ENCODE measurements at regions not wholly inside any gene's neighbourhood (a gene's known extent, or its start where the extent isn't known, plus 50 kb on each side); places are given as distances from the start of the nearest gene placed in this dataset.
A peak's percentile ranks its signal among the peaks of the same experiment; 100 is the strongest.

DNA sequence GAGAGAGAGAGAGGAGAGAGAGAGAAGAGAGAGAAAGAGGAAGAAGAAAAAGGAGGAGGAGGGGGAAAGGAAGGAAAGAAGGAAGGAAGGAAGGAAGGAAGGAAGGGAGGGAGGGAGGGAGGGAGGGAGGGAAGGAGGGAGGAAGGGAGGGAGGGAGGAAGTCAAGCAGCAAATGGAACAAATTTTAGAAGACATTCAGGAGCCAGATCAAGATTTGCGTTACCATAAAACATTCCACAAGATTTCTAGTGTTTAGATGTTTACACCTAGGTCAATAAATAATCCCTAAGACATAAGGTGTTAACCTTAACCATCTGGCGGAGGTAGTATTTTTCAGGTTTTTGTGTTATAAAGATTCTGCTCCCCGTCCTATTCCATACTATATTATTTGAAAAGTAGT is 1320.1 kb upstream of the PRMT6 start:
- intact Hi-C loops (cut with micrococcal nuclease): no loop called here
- TF ChIP-seq, protein P1, sequence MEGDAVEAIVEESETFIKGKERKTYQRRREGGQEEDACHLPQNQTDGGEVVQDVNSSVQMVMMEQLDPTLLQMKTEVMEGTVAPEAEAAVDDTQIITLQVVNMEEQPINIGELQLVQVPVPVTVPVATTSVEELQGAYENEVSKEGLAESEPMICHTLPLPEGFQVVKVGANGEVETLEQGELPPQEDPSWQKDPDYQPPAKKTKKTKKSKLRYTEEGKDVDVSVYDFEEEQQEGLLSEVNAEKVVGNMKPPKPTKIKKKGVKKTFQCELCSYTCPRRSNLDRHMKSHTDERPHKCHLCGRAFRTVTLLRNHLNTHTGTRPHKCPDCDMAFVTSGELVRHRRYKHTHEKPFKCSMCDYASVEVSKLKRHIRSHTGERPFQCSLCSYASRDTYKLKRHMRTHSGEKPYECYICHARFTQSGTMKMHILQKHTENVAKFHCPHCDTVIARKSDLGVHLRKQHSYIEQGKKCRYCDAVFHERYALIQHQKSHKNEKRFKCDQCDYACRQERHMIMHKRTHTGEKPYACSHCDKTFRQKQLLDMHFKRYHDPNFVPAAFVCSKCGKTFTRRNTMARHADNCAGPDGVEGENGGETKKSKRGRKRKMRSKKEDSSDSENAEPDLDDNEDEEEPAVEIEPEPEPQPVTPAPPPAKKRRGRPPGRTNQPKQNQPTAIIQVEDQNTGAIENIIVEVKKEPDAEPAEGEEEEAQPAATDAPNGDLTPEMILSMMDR (IDR thresholded peaks at IDR 0.05; ENCODE audit: borderline replicate concordance): no peak
- DNase-seq: no peak
- no peaks in the 10 kb centered on the region for H3K36me3 ChIP-seq
- H3K4me3 ChIP-seq: no peak overlapping the region
- no peaks in the 10 kb centered on the region for H3K4me1 ChIP-seq
- H3K27me3 ChIP-seq (ENCODE audit: low read depth): no peaks in the 10 kb centered on the region
- peaks cover 4% of the 10 kb centered on the region for H3K9me3 ChIP-seq (replicated peaks)
- no peak overlapping the region for H3K27ac ChIP-seq (replicated peaks)

DNA sequence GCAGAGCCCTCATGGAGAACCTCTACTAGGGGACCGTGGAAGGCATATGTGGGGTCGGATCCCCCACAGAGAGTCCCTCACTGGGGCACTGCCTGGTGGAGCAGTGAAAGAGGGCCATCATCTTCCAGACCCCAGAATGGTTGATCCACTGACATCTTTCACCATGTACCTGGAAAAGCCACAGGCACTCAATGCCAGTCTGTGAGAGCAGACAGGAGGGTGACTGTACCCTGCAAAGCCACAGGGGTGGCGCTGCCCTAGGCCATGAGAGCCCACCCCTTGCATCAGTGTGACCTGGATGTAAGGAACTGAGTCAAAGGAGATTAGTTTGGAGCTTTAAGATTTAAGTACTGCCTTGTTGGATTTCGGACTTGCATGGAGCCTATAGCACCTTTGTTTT is 1276.7 kb upstream of the PRMT6 start:
- TF ChIP-seq, protein P1 (IDR thresholded peaks at IDR 0.05; ENCODE audit: borderline replicate concordance): no peak
- peaks cover 29% of the 10 kb centered on the region for H3K9me3 ChIP-seq (replicated peaks)
- no peak overlapping the region for H3K4me3 ChIP-seq
- H3K4me1 ChIP-seq: no peaks in the 10 kb centered on the region
- no peak for DNase-seq
- H3K36me3 ChIP-seq: no peaks in the 10 kb centered on the region
- no peak overlapping the region for H3K27ac ChIP-seq (replicated peaks)
- H3K27me3 ChIP-seq (ENCODE audit: low read depth): no peaks in the 10 kb centered on the region
- intact Hi-C loops (cut with micrococcal nuclease): no loop called here

DNA sequence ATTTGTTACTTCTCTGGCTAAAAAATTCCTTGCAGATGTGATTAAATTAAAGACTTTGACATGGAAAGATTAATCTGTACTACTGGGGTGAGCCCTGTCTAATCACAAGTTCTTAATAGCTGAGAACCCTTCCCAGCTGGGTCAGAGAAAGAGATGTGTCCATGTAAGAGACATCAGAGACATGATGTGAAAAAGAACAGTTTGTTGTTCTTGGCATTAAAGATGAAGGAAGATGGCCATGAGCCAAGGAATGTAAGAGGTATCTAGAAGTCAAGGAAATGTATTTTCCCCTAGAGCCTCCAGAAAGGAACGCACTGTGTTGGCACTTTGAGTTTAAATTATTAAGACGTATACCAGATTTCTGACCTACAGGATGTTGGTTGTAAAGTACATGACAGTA is 1271.5 kb upstream of the PRMT6 start:
- no peaks in the 10 kb centered on the region for H3K9me3 ChIP-seq (replicated peaks)
- no peaks in the 10 kb centered on the region for H3K36me3 ChIP-seq
- no peaks in the 10 kb centered on the region for H3K4me1 ChIP-seq
- H3K27ac ChIP-seq (replicated peaks): no peak overlapping the region
- H3K27me3 ChIP-seq (ENCODE audit: low read depth): no peaks in the 10 kb centered on the region
- TF ChIP-seq, protein P1 (IDR thresholded peaks at IDR 0.05; ENCODE audit: borderline replicate concordance): no peak
- intact Hi-C loops (cut with micrococcal nuclease): no loop called here
- no peak for DNase-seq
- H3K4me3 ChIP-seq: no peak overlapping the region

DNA sequence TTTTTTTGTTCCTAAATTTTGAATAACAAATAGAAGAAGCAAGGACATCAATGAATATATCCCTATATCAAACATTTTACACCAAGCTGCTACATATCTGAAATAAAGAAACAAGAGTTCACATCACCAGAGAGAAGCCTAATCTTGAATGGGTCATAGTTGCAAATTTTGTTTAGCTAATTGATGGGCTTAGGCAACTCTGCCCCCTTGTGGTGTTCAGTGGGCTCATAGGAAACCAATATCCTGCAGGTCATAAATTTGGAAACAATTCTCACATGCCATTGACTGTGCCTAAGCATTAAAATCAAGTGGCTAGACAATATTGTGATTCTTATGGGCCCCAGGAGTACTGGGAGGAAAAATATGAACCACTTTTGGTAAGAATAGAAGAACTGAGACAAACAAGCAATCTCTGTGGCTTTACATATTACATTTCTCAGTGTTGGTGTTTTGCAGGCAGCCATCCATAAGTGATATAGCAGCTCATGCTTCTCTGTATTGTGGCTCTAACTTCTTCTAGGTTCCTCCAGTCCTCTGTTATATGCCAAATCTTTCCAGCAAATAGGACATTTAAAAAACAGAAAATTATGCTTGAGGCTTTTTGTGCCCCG is 1262.8 kb upstream of the PRMT6 start:
- Histone ChIP-seq H3K36me3 (no peaks in the 10 kb centered on the region), H3K27ac (replicated peaks) (no peak overlapping the region), H3K4me3 (no peak overlapping the region), H3K27me3 (ENCODE audit: low read depth) (no peaks in the 10 kb centered on the region), H3K4me1 (no peaks in the 10 kb centered on the region), H3K9me3 (replicated peaks) (no peaks in the 10 kb centered on the region)
- no peak for DNase-seq
- TF ChIP-seq, protein P1 (IDR thresholded peaks at IDR 0.05; ENCODE audit: borderline replicate concordance): peak; percentile 46
- intact Hi-C loops (cut with micrococcal nuclease): no loop called here

DNA sequence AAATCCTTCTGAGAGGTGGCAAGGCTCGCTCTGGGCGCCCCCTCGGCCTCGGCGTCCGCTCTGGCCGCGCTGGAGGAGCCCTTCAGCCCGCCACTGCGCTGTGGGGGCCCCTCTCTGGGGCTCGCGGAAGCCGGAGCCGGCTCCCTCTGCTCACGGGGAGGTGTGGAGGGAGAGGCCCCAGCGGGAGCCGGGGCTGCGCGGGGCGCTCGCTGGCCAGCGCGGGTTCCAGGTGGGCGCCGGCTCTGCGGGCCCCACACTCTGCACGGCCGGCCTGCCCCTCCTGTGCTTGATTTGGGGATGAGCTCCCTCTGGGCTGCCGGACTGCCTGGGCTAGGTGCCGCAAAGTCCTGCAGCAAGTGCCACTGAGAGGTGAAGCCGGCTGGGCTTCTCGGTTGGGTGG is 1260.7 kb upstream of the PRMT6 start:
- intact Hi-C loops (cut with micrococcal nuclease): no loop called here
- H3K36me3 ChIP-seq: no peaks in the 10 kb centered on the region
- no peak overlapping the region for H3K4me3 ChIP-seq
- no peaks in the 10 kb centered on the region for H3K27me3 ChIP-seq (ENCODE audit: low read depth)
- H3K27ac ChIP-seq (replicated peaks): no peak overlapping the region
- H3K4me1 ChIP-seq: no peaks in the 10 kb centered on the region
- TF ChIP-seq, protein P1 (IDR thresholded peaks at IDR 0.05; ENCODE audit: borderline replicate concordance): no peak
- DNase-seq: no peak
- H3K9me3 ChIP-seq (replicated peaks): no peaks in the 10 kb centered on the region

All from left ventricle myocardium inferior (tissue), 1 donor.